Endothelial cell of umbilical vein (primary cell): ENCODE measurements at regions not wholly inside any gene's neighbourhood (a gene's known extent, or its start where the extent isn't known, plus 50 kb on each side); places are given as distances from the start of the nearest gene placed in this dataset.
A peak's percentile ranks its signal among the peaks of the same experiment; 100 is the strongest.

Experiments used
- BruUV-seq: library from RNA; stranded (reverse); fragments of 400-500 nt; replicated peaks from 2 replicates; lab custom pipeline; 2021; lab: Mats Ljungman, UMichigan
- CTCF ChIA-PET: fragments of 300-600, 350-600 bp; sonication (Branson Sonifier 250); formaldehyde crosslinking; loops from one replicate; lab custom pipeline; 2021; ENCODE audit warnings: antibody characterized with exemption, inconsistent platforms; lab: Charles Lee
- POLR2A ChIA-PET: fragments of 300-600, 350-600 bp; sonication (Branson Sonifier 250); formaldehyde crosslinking; loops from one replicate; lab custom pipeline; 2021; ENCODE audit warnings: antibody characterized with exemption, inconsistent platforms; lab: Charles Lee
- DNase-seq: peaks from one replicate; pipeline ENCODE4 v3.0.0-alpha.2; 2011; ENCODE audit warnings: low read depth, low spot score
- FAIRE-seq: peaks from 2 replicates; lab custom pipeline; 2011; peaks lifted over from hg19 to GRCh38; lab: Jason Lieb, UNC
- H2AFZ ChIP-seq: 2 replicates; pipeline ENCODE4 v1.6.0; 2012; ENCODE audit warnings: low read depth, low read length, control low read depth, inconsistent platforms
- H3K27ac ChIP-seq: 2 replicates; pipeline ENCODE4 v1.5.1; 2011; ENCODE audit warnings: low read depth, mild to moderate bottlenecking, control low read depth, low read length, moderate library complexity; ENCODE audit not compliant: insufficient read depth
- H3K27me3 ChIP-seq, 2 experiments: 2 replicates each; pipeline versions ENCODE4 v1.6.0 to v1.6.1; 2011; ENCODE audit warnings: low read length in 2 of 2, mixed read lengths in 1 of 2; ENCODE audit not compliant: control insufficient read depth in 2 of 2, insufficient read depth in 2 of 2
- H3K36me3 ChIP-seq, 2 experiments: 2 replicates in 1 of 2; 3 replicates in 1 of 2; pipeline ENCODE4 v1.5.1; 2011; ENCODE audit warnings: low read length in 2 of 2, mild to moderate bottlenecking in 1 of 2, moderate library complexity in 1 of 2; ENCODE audit not compliant: control insufficient read depth in 2 of 2, insufficient read depth in 2 of 2; ENCODE audit errors: extremely low read depth in 1 of 2
- H3K4me1 ChIP-seq: 3 replicates; pipeline ENCODE4 v1.5.1; 2011; ENCODE audit warnings: mild to moderate bottlenecking, low read length; ENCODE audit not compliant: control insufficient read depth, insufficient read depth; ENCODE audit errors: extremely low read depth
- H3K4me2 ChIP-seq: 2 replicates; pipeline ENCODE4 v1.6.1; 2011; ENCODE audit warnings: low read length, control low read depth, mixed read lengths; ENCODE audit not compliant: insufficient read depth
- H3K4me3 ChIP-seq, 3 experiments: fragments of 200-600 bp in 1 of 3; sonication (generic), shearing (Covaris generic) in 1 of 3; replicated peaks in 1 of 3; 2 replicates each; pipeline ENCODE4 v1.5.1; 2011 to 2016; ENCODE audit warnings: control low read depth in 3 of 3, low read length in 3 of 3, mild to moderate bottlenecking in 2 of 3, inconsistent platforms in 1 of 3, low read depth in 1 of 3, moderate library complexity in 1 of 3; ENCODE audit not compliant: insufficient read depth in 1 of 3
- H3K79me2 ChIP-seq: 2 replicates; pipeline ENCODE4 v1.6.0; 2012; ENCODE audit warnings: low read length, inconsistent platforms; ENCODE audit not compliant: control insufficient read depth, insufficient read depth
- H3K9ac ChIP-seq: replicated peaks from 2 replicates; pipeline ENCODE3; 2011; ENCODE audit warnings: low read length, control low read depth; ENCODE audit not compliant: insufficient read depth; ENCODE audit errors: extremely low read depth
- H3K9me1 ChIP-seq: replicated peaks from 3 replicates; pipeline ENCODE4 v1.6.0; 2011; ENCODE audit warnings: mild to moderate bottlenecking, low read length; ENCODE audit not compliant: control insufficient read depth, insufficient read depth; ENCODE audit errors: extremely low read depth
- H3K9me3 ChIP-seq: replicated peaks from 2 replicates; pipeline ENCODE4 v1.5.1; 2012; ENCODE audit warnings: low read length, inconsistent platforms; ENCODE audit not compliant: control insufficient read depth, insufficient read depth
- H4K20me1 ChIP-seq: replicated peaks from 2 replicates; pipeline ENCODE3; 2011; ENCODE audit warnings: mild to moderate bottlenecking, low read length; ENCODE audit not compliant: control insufficient read depth, insufficient read depth; ENCODE audit errors: extremely low read depth
- CTCF ChIP-seq, 2 donors: IDR thresholded peaks; 1 replicate in 1 of 2; 2 replicates in 1 of 2; pipeline ENCODE4 v1.5.1; 2011; ENCODE audit warnings: low read length in 2 of 2, mild to moderate bottlenecking in 2 of 2, moderate library complexity in 2 of 2, control low read depth in 1 of 2, inconsistent platforms in 1 of 2, low read depth in 1 of 2; ENCODE audit not compliant: insufficient read depth in 1 of 2; ENCODE audit errors: extremely low read depth in 1 of 2
- EZH2 ChIP-seq: IDR thresholded peaks from 2 replicates; pipeline ENCODE4 v1.6.1; 2012; ENCODE audit warnings: borderline replicate concordance, low read depth, mild to moderate bottlenecking, moderate library complexity, low read length, inconsistent platforms; ENCODE audit not compliant: severe bottlenecking
- FOS ChIP-seq: IDR thresholded peaks from 2 replicates; pipeline ENCODE4 v1.6.1; 2011; ENCODE audit warnings: mild to moderate bottlenecking, low read length, moderate library complexity, borderline replicate concordance; ENCODE audit not compliant: insufficient read depth
- GATA2 ChIP-seq: IDR thresholded peaks from 2 replicates; pipeline ENCODE4 v1.7.0; 2011; ENCODE audit warnings: low read depth, mild to moderate bottlenecking, moderate library complexity, mixed read lengths, low read length; ENCODE audit not compliant: insufficient read length, insufficient read depth
- JUN ChIP-seq: IDR thresholded peaks from 2 replicates; pipeline ENCODE4 v1.6.1; 2011; ENCODE audit warnings: borderline replicate concordance, low read depth; ENCODE audit not compliant: insufficient read length, insufficient read depth
- MAX ChIP-seq: IDR thresholded peaks from 2 replicates; pipeline ENCODE4 v1.6.1; 2011; ENCODE audit not compliant: insufficient read depth, insufficient read length
- MYC ChIP-seq: IDR thresholded peaks from one replicate; pipeline ENCODE4 v1.6.1; 2011; ENCODE audit warnings: mild to moderate bottlenecking, low read depth, low read length
- POLR2A ChIP-seq: IDR thresholded peaks from 2 replicates; pipeline ENCODE4 v1.6.1; 2012; ENCODE audit warnings: low read depth, mild to moderate bottlenecking, control low read depth, low read length
- POLR2AphosphoS5 ChIP-seq: IDR thresholded peaks from 2 replicates; pipeline ENCODE4 v1.6.1; 2012; ENCODE audit warnings: low read depth, mild to moderate bottlenecking, control low read depth, low read length, moderate library complexity; ENCODE audit not compliant: insufficient read depth
- dilution Hi-C: fragments of 300-500 bp; cut with MboI; formaldehyde crosslinking; loops from one replicate; pipeline ENCODE4 v1.15.0; 2019; ENCODE audit warnings: low sequenced_read_pairs; ENCODE audit not compliant: extremely low pct_ligation_motif_present
- intact Hi-C: fragments of 100-400 bp; cut with micrococcal nuclease; formaldehyde crosslinking; loops from one replicate; pipeline ENCODE4 v1.10.0; 2022

- no peaks in the 10 kb centered on the region for H3K27me3 ChIP-seq
- H3K36me3 ChIP-seq, result no peaks in the 10 kb centered on the region
- no peaks in the 10 kb centered on the region for H3K4me1 ChIP-seq
- POLR2A ChIA-PET, result no interaction called here
- CTCF ChIA-PET, result interaction anchor here (0.5 to 1.7 kb wide), 5 partner anchors 15 to 1033 kb away, joined by 3 to 8 read pairs (median 3); no protein-coding TSS in a partner anchor
- BruUV-seq, result no TSS peak
- intact Hi-C loops (loop anchor here (5.0 kb wide), 2 partner anchors 828 to 1033 kb away; no protein-coding TSS in a partner anchor), dilution Hi-C loops (no loop called here)
- TF ChIP-seq CTCF (IDR thresholded peaks at IDR 0.05; ENCODE audit: extremely low read depth in 1 of 2, insufficient read depth in 1 of 2, low read depth in 1 of 2, low read length in 2 of 2) (peak in 1 of 2 donors; percentile 13), MYC (no peak)
- H3K79me2 ChIP-seq, result no peaks in the 10 kb centered on the region
- no peak overlapping the region for H3K9ac ChIP-seq
- no peak overlapping the region for H2AFZ ChIP-seq
- DNase-seq (no peak), FAIRE-seq (no peak)
- no peaks in the 10 kb centered on the region for H4K20me1 ChIP-seq
- H3K4me3 ChIP-seq, result no peak overlapping the region
- H3K9me1 ChIP-seq, result no peaks in the 10 kb centered on the region
- H3K27ac ChIP-seq, result no peak overlapping the region
- no peaks in the 10 kb centered on the region for H3K9me3 ChIP-seq
- no peak overlapping the region for H3K4me2 ChIP-seq
Measured at GRCh38 chr6:156359912-156360311, 417.3 kb upstream of the ARID1B start.

GRCh38 chr6:156352861-156353260, 424.3 kb upstream of the ARID1B start:
- Histone ChIP-seq H2AFZ (no peak overlapping the region), H3K9me1 (no peaks in the 10 kb centered on the region), H3K9ac (no peak overlapping the region), H3K4me2 (no peak overlapping the region), H3K27me3 (no peaks in the 10 kb centered on the region), H3K9me3 (no peaks in the 10 kb centered on the region), H3K36me3 (no peaks in the 10 kb centered on the region), H3K27ac (no peak overlapping the region), H4K20me1 (no peaks in the 10 kb centered on the region), H3K79me2 (no peaks in the 10 kb centered on the region), H3K4me3 (no peak overlapping the region), H3K4me1 (peaks cover 10% of the 10 kb centered on the region)
- CTCF ChIA-PET, result no interaction called here
- POLR2A ChIA-PET, result no interaction called here
- intact Hi-C loops, result no loop called here
- TF ChIP-seq EZH2 (no peak), POLR2A (no peak), POLR2AphosphoS5 (no peak), JUN (no peak), GATA2 (no peak), MAX (no peak), MYC (no peak), CTCF (IDR thresholded peaks at IDR 0.05; ENCODE audit: extremely low read depth in 1 of 2, insufficient read depth in 1 of 2, low read depth in 1 of 2, low read length in 2 of 2) (no peak), FOS (no peak)
- DNase-seq (no peak), FAIRE-seq (no peak)
- dilution Hi-C loops, result no loop called here
- no TSS peak for BruUV-seq
